Peyer's patch (tissue), 4 donors: ENCODE measurements at regions not wholly inside any gene's neighbourhood (a gene's known extent, or its start where the extent isn't known, plus 50 kb on each side); places are given as distances from the start of the nearest gene placed in this dataset.

Experiments
- DNase-seq, 3 donors: peaks; one replicate each; pipeline ENCODE4 v3.0.0-alpha.2; 2017 to 2019
- H3K27ac ChIP-seq, 4 donors: fragments of 200-600 bp; sonication (generic); one replicate each; pipeline ENCODE4 v1.5.1; 2016 to 2019
- H3K27me3 ChIP-seq, 2 donors: fragments of 200-600 bp; sonication (generic); one replicate each; pipeline ENCODE4 v1.5.1; 2019
- H3K36me3 ChIP-seq, 3 donors: fragments of 200-600 bp; sonication (generic); one replicate each; pipeline ENCODE4 v1.5.1; 2016 to 2019
- H3K4me1 ChIP-seq, 4 donors: fragments of 200-600 bp; sonication (generic); one replicate each; pipeline ENCODE4 v1.5.1; 2016 to 2019
- H3K4me3 ChIP-seq, 4 donors: fragments of 200-600 bp; sonication (generic); 1 replicate in 3 of 4; 2 replicates in 1 of 4; pipeline ENCODE4 v1.5.1; 2016 to 2019; ENCODE audit warnings: mild to moderate bottlenecking in 1 of 4
- H3K9me3 ChIP-seq, 4 donors: fragments of 200-600 bp; sonication (generic); one replicate each; pipeline ENCODE4 v1.5.1; 2016 to 2019; ENCODE audit warnings: mild to moderate bottlenecking in 1 of 4
- POLR2A ChIP-seq, 2 donors: fragments of 450-650 bp; IDR thresholded peaks; one replicate each; pipeline ENCODE4 v1.5.1; 2017; ENCODE audit warnings: antibody characterized with exemption in 2 of 2, mild to moderate bottlenecking in 2 of 2, moderate library complexity in 2 of 2
- TF ChIP-seq, protein P1 (sequence below), 6 experiments: fragments of 450-650 bp in 4 of 6; fragments of 200-600 bp in 2 of 6; sonication (generic) in 1 of 6; IDR thresholded peaks; one replicate each; pipeline ENCODE4 v1.5.1; 2017 to 2019; ENCODE audit warnings: antibody characterized with exemption in 6 of 6, mild to moderate bottlenecking in 3 of 6, moderate library complexity in 1 of 6

DNA sequence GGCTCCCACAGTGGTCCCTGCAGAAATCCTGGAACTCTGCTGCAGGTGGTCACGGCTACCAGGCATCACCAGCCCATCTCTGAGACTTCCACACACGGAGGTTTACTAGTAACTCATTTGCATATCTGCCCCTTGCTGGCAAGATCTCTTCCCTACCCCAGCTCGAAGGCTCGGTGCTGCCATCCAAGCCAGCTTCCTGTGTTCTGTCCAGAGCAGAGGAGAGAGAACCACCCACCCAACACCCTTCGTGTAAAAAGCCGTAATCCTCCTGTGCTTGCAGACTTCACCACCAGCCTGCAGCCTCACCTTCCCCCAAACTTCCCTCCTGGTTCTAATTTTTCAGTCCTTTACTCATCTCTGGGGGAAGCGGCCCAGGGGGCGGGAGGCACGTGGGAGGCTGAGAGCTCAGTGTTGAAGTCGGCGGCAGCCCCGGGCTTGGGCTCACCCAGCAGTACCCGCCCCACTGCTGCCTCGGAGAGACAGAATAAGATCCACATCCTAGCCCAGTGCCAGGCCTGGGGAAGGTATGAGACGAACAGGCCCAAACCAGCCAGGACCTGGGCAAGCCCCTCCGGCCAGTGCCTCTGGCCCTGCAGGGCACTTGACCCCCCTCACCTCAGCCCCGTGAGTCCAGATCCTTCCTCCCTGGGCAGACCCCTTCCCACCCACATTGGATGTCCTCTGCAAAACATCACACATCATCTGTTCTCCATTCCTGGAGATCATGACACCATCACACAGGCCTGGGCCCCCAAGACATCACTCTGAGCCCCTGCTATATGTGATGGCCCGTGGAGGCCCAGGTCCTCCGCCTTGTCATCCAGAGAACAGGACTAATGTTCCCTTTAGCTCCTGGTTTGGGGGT, 145.8 kb upstream of the ID2 start:
- peaks cover 0 to 2% (median 0%) of the 10 kb centered on the region in 4 donors for H3K9me3 ChIP-seq
- H3K36me3 ChIP-seq: no peaks in the 10 kb centered on the region
- H3K4me1 ChIP-seq: peaks cover 0 to 22% (median 10%) of the 10 kb centered on the region in 4 donors
- no peaks in the 10 kb centered on the region for H3K27me3 ChIP-seq
- peak in 2 of 3 donors; percentile 38 to 47 for DNase-seq
- no peak overlapping the region for H3K4me3 ChIP-seq
- H3K27ac ChIP-seq: peak overlapping the region in 3 of 4 donors; percentile 35 to 66 (median 56)
- no peak for TF ChIP-seq POLR2A (IDR thresholded peaks at IDR 0.05)
- TF ChIP-seq, protein P1, sequence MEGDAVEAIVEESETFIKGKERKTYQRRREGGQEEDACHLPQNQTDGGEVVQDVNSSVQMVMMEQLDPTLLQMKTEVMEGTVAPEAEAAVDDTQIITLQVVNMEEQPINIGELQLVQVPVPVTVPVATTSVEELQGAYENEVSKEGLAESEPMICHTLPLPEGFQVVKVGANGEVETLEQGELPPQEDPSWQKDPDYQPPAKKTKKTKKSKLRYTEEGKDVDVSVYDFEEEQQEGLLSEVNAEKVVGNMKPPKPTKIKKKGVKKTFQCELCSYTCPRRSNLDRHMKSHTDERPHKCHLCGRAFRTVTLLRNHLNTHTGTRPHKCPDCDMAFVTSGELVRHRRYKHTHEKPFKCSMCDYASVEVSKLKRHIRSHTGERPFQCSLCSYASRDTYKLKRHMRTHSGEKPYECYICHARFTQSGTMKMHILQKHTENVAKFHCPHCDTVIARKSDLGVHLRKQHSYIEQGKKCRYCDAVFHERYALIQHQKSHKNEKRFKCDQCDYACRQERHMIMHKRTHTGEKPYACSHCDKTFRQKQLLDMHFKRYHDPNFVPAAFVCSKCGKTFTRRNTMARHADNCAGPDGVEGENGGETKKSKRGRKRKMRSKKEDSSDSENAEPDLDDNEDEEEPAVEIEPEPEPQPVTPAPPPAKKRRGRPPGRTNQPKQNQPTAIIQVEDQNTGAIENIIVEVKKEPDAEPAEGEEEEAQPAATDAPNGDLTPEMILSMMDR (IDR thresholded peaks at IDR 0.05): no peak

DNA sequence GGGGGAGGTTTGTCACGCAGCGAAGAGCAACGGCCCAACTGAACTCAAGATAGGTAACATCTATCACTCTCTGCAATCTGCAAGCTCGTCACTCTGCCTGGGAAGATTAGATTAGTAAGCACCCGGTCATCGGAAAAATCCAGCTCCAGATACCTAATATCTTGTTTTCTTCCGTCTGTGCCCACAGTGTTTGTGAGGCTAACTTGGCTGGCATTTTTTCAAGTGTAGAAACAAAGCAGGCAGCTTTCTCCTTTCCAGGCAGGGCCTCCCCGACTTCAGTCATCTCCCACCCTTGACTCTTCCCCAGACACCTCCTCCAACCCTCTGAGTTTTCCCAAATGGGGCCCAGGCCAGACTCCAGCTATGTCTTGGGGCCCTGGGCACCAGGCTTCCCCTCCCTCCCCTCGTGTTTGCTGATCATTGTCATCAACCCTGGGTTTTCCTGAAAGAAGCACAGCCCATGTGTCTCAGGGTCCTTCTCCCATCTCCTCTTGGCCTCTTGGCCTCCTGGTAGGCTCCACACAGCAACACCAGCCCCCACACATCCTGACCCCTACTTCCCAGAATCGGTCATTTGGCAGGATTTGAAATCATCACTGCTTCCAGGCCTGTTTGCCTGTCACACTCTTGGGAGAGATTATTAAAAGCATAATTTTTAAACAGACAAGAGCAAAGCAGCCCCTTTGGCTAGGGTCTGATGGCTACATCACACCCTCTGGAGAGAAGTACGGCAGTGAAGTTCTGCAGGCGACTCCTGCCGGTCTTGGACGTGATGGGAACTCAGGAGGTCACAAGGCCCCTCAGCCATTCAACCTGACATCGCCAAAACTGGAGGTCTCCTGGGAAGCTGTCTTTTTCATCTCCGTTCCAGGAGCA, 144.9 kb upstream of the ID2 start:
- TF ChIP-seq POLR2A (IDR thresholded peaks at IDR 0.05): no peak
- TF ChIP-seq, protein P1 (IDR thresholded peaks at IDR 0.05): no peak
- H3K36me3 ChIP-seq: no peaks in the 10 kb centered on the region
- H3K9me3 ChIP-seq: no peaks in the 10 kb centered on the region
- H3K4me3 ChIP-seq: no peak overlapping the region
- peaks cover 0 to 22% (median 10%) of the 10 kb centered on the region in 4 donors for H3K4me1 ChIP-seq
- peak overlapping the region in 1 of 4 donors; percentile 56 for H3K27ac ChIP-seq
- peak in 2 of 3 donors; percentile 36 to 39 for DNase-seq
- H3K27me3 ChIP-seq: no peaks in the 10 kb centered on the region

DNA sequence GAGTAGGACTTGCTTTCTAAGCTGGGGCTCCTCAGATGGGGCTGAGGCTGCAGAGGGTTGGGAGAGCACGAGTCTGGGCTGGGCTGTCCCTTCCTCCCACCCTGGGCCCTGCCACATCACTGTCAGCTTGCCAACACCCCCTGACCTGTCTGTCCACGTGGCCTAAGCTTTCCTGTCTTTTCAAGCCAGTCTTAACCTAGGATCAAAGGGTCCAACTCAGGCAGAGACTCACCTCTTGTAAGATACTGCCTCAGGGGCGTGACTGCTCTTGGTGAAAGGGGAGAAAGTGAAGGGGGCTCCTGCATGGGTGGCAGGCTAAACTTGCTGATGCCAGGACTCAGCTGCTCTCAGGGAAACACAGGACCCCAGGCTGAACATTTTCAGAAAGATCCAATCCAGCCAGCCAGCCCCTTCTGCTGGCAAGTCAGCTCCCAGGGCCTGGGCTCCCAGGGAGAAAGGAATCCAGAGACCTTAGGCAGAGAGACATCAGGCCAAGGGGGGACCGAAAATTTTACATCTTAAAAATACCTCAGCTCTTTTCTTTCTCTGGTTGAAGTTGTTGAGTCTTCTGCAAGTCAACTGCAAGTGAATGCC, 144.2 kb upstream of the ID2 start:
- Histone ChIP-seq H3K27ac (no peak overlapping the region), H3K4me3 (no peak overlapping the region), H3K9me3 (no peaks in the 10 kb centered on the region), H3K27me3 (no peaks in the 10 kb centered on the region), H3K36me3 (no peaks in the 10 kb centered on the region), H3K4me1 (peaks cover 0 to 22% (median 10%) of the 10 kb centered on the region in 4 donors)
- TF ChIP-seq, protein P1 (IDR thresholded peaks at IDR 0.05): no peak
- TF ChIP-seq POLR2A (IDR thresholded peaks at IDR 0.05): no peak
- DNase-seq: peak in 1 of 3 donors; percentile 15

DNA sequence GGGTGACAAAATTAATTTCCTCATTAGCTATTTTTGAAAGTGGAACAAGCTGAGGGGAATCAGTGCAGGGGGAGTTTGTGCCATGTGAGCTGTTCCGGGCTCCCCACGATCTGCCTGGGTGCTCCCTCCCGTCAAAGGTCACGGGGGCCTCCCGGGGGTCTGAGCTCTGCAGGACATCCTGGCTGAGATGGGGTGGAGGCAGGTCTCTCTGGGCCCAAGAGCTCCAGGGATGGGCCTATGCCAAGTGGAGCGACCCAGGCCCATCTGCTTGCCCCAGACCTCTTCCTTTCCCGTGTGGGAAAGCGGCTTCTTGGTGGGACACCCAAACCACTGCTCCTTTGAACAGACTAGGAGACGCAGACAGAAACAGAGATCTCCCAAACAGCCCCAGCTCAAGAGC, 143.3 kb upstream of the ID2 start:
- Histone ChIP-seq H3K36me3 (no peaks in the 10 kb centered on the region), H3K27me3 (no peaks in the 10 kb centered on the region), H3K27ac (no peak overlapping the region), H3K4me3 (no peak overlapping the region), H3K4me1 (peaks cover 0 to 22% (median 16%) of the 10 kb centered on the region in 4 donors), H3K9me3 (no peaks in the 10 kb centered on the region)
- no peak for DNase-seq
- no peak for TF ChIP-seq POLR2A (IDR thresholded peaks at IDR 0.05)
- TF ChIP-seq, protein P1 (IDR thresholded peaks at IDR 0.05): no peak

DNA sequence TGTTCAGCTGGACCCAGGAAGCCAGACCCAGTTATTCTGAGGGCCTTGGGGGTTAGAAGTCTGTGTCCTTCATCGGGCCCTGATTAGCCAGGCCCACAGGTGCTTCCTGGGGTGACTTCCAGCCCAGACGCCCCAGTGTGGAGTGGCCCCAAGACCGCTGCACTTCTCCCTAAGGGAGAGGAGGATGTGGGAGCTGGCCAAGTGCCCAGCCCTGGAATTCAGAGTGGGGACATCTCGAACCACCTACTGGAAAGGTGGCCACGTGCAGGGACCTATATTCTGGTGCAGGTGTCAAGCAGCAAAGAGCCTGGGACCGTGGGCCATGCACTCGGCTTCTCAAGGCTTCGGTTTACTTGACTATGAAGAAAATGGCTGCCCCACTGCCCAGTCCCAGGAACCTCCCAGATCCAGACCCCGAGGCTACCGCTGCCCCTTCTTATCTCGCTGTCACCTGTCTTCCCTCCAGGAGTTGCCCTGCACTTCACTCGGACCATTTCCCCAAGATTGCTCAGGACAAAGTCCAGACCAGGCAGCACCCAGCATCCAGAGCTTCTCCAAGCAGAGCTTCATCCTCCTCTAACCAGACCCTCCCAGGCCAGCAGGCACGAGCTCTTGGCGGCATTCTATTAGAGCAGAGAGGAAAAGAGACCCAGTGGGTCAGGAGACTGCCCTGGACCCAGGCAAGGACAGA, 142.8 kb upstream of the ID2 start:
- TF ChIP-seq POLR2A (IDR thresholded peaks at IDR 0.05): no peak
- TF ChIP-seq, protein P1 (IDR thresholded peaks at IDR 0.05): no peak
- Histone ChIP-seq H3K4me3 (no peak overlapping the region), H3K27me3 (no peaks in the 10 kb centered on the region), H3K4me1 (peaks cover 0 to 26% (median 20%) of the 10 kb centered on the region in 4 donors), H3K27ac (peak overlapping the region in 2 of 4 donors; percentile 9 to 62), H3K36me3 (no peaks in the 10 kb centered on the region), H3K9me3 (no peaks in the 10 kb centered on the region)
- peak in 1 of 3 donors; percentile 47 for DNase-seq
